GM18909 (cell line): ENCODE measurements at regions not wholly inside any gene's neighbourhood (a gene's known extent, or its start where the extent isn't known, plus 50 kb on each side); places are given as distances from the start of the nearest gene placed in this dataset.
"Not testable (repeated sequence)": the region's sequence is repeated elsewhere in the genome, so short reads cannot be mapped to it uniquely, and the experiment has no call there.

Source experiments
- ATAC-seq: cut with Tn5 transposase; IDR thresholded peaks from one replicate; pipeline ENCODE4 v1.9.1; 2021; ENCODE audit warnings: mild to moderate bottlenecking; ENCODE audit not compliant: unreplicated experiment, poor library complexity

DNA sequence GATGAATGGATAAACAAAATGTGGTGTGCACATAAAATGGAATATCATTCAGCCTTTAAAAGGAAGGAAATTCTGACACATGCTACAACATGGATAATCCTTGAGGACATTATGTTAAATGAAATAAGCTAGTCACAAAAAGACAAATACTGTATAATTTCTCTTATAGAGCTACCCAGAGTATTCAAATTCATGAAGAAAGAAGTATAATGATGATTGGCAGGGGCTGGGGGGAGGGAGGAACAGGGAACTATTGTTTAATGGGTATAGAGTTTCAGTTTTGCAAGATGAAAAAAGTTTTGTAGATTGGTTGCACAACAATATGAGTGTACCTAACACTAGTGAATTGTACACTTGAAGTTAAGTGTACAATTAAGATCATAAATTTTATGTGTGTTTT lies 153.9 kb upstream of the STK26 start:
- ATAC-seq: no peak

DNA sequence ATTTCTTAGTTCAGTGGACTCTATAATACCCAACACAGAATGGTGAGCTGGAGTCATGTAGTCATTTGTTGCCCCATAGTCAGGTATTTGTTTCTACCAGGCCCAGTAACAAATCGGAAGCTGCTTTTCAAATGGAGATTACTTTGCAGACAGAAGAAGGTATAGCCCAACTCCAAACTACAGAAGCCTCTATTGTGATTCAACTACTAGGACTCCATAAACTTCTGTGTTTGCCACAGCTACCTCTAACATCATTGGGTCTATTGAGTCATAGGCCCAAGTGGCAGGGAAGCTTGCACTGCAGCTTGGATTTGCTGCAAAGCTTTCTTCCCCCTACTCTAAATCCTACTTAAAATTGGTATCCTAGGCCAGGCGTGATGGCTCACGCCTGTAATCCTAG lies 148.8 kb upstream of the STK26 start:
- no peak for ATAC-seq

DNA sequence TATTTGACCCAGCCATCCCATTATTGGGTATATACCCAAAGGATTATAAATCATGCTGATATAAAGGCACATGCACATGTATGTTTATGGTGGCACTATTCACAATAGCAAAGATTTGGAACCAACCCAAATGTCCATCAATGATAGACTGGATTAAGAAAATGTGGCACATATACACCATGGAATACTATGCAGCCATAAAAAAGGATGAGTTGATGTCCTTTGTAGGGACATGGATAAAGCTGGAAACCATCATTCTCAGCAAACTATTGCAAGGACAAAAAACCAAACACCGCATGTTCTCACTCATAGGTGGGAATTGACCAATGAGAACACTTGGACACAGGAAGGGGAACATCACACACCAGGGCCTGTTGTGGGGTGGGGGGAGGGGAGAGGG lies 147.3 kb upstream of the STK26 start:
- not testable (repeated sequence) for ATAC-seq

DNA sequence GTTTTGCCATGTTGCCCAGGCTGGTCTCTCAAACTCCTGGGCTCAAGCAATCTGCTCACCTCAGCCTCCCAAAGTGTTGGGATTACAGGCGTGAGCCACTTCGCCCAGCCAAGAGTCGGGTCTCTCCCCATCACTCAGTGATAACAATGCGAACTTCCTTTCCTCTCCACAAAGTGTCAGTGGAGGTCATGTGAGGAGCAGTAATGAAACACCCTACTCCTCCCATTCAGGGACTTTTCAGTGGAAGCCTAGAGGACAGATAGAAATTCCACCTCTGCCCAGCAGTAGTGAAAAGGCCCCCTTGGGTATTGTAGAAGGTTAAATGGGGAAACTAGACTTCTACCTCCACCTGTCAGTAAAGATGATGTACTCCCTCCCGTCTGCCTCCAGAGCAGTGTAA lies 141.9 kb upstream of the STK26 start:
- no peak for ATAC-seq

DNA sequence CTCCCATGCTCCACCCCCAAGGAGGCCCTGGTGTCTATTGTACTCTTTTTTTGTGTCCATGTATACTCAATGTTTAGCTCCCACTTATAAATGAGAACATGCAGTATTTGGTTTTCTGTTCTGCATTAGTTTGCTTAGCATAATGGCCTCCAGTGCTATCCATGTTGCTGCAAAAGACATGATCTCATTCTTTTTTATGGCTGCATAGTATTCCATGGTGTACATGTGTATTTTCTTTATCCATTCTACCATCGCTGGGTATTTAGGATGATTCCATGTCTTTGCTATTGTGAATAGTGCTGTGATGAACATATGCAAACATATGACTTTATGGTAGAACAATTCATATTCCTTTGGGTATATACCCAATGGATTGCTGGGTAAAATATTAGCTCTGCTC lies 138.1 kb upstream of the STK26 start:
- not testable (repeated sequence) for ATAC-seq

DNA sequence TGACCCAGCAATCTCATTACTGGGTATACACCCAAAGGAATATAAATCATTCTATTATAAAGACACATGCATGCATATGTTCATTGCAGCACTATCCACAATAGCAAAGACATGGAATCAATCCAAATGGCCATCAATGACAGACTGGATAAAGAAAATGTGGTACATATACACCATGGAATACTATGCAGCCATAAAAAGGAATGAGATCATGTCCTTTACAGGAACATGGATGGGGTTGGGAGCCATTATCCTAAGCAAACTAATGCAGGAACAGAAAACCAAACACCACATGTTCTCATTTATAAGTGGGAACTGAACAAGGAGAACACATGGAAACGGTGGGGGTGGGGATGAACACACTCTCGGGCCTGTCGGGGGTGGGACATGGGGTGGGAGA lies 129.2 kb upstream of the STK26 start:
- ATAC-seq: not testable (repeated sequence)

DNA sequence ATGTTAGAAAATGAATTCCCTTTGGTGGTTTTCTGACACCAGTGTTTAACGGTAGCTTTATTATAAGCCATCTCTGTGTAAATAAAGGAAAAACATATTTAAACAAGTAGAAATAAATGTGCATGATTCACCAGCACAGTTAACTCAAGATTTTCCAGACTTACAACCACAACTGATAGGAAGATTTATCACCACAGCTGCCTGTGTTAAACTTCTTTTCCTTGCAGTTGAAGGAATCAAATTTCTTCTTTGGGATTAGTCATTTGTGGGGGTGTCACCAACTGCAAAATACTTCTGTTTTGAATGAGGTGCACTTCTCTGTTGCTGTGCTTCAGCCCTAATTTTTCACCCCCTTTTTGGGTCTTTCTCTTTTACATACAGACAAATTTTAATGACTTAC lies 128.1 kb upstream of the STK26 start:
- ATAC-seq: no peak

DNA sequence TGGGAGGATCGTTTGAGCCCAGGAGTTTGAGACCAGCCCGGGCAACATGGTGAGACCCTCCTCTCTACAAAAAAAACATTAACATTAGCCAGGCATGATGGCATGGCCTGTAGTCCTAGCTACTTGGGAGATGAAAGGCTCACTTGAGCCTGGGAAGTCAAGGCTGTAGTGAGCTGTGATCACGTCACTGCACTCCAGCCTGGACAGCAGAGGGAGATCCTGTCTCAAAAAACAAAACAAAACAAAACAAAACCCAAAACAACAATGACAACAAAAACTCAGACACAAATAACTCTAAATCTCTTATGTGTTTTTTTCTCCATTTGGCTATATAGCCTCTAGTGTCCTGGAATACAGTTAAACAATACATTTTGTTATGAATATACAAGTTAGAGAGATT lies 127.3 kb upstream of the STK26 start:
- no peak for ATAC-seq

DNA sequence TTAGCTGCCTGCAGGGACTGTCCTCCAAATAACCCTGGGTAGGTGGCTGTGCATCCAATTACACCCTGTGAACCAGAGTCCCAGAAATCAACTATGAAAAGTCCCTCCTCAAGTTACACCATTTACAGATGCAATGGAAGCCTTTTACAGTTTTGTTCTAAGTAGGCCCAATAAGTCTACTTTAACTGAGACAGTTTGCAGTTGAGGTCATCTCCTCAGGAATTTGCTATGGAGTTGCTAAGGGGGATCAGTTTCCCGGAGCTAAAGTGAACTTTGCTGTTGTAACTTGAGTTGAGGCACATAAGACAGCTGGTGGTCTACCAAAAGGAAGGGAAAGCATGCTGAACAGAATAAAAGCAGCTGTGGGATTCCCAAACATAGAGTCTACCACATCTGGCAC lies 121.6 kb upstream of the STK26 start:
- ATAC-seq: no peak

DNA sequence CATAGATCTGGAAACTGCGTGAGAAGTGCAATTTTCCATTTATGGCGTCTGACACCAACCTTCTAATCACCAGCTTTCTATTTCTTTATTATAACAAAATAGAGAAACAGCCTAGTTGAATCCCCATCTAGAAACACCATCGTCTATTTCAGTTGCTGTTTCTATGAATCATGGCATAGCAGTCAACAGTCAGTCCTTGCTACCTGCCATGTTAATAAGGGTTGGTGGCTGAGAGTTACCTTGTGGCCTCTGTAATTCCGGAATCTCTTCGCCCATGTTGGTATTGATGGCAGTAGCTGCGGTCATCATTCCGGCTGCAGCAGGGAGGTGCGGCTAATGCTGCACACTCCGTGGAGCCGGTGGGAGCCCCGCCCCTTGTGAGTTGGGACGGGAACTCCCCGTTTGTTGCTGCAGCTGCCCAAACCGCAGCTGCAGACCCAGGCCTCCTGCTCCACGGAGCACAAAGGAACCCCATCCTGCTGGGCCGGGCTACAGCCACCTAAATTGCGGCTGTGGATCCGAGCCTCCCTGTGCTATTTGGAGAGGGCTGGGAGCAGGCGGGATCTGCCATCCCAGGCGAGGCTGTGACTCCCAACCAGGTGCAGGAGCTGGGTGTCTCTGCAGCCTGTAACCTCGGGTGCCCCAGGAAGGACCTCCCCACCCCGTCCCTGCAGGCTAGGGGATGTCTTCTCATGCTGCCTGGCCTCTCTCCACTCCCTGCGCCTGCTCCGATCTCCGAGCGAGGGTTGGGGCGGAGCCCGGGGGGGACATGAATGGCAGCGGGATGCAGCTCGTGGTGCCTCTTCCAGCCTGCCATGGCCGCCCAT lies 115.4 kb upstream of the STK26 start:
- ATAC-seq: no peak

DNA sequence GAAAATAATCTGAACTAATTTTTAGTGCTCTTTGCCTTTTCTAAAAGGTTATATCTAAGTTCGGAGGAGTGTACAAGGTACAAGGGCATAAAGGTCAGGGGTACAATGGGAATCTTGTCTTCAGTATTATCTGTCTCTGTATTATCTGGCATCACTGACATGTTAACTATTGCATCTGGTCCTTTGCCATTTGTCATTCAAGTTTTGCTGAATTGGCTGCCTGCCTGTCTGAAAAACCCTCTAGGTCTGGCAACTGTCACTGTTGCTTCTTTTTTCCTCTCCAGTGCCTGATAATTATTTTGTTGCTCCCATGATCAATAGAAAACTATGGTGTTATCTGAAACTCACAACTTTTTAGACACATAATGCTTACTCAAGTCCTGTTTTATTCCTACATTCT lies 112.5 kb upstream of the STK26 start:
- no peak for ATAC-seq

DNA sequence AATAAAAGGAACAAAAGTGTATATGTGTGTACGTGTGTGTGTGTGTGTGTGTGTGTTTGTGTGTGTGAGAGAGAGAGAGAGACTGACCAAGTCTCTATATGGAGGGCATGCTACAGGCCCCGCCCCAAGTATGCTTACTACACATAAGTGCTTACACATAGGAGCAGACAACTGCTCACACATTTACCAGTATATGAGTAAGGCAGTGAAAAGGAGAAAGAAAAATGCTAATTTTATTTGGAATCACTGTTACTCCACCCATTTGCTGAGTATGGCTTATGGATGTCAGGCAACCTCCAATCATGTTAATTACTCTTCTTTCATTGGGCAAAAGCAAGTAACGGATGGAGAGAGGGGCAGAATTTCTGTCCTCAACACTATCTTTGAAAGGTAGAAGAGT lies 107.6 kb upstream of the STK26 start:
- no peak for ATAC-seq

DNA sequence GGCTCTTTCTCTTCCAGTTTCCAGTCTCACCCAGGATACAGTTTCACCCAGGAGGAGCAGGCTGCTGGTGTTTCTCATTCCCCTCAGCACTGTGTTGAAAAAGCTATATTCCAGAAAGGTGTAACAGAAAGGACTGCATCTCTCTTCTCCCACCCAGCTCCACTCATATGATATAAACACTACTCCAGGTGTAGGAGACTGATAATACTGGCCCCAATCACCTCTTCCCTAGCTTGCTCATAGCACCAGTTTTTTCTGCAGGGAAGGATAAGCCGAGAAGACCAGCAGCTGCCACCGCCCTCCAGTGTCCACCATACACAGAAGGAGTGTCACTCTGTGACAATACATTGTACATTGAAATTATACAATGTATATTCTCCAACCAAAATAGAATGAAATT lies 105.5 kb upstream of the STK26 start:
- no peak for ATAC-seq

DNA sequence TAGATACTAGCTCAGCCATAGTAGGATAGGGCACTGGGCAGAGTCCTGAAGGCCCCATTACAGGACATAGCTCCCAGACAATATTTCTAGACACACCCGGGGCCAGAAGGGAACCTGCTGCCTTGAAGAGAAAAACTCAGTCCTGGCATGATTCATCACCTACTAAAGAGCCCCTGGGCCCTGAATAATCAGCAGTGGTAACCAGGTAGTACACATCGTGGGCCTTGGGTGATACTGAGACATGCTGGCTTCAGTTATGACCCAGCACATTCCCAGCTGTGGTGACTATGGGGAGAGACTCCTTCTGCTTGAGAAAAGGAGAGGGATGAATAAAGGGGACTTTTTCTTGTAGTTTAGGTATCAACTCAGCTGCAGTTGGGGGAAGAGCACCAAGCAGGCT lies 104.3 kb upstream of the STK26 start:
- no peak for ATAC-seq

DNA sequence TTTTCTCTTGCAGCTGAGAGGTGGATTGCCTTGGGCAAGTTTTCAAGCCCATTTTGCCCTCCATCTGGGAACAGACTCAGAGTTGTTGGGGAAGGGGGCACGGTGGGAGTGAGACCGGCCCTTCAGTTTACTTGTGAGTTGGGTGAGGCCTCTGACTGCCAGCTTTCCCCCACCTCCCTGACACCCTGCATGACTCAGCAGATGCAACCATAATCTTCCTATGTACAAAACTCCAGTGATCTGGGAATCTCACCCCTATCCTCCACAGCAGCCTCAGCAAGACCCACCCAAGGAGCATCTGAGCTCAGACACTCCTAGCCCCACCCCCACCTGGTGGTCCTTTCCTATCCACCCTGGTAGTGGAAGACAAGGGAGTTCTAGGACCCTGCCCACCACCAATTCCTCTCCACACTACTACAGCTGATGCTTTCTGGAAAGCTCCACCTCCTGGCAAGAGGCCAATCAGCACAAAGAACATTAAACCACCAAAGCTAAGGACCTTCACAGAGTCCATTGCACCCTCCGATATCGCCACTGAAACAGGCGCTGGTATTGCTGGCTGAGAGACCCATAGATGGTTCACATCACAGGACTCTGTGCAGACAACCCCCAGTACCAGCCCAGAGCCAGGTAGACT lies 99.4 kb upstream of the STK26 start:
- no peak for ATAC-seq

DNA sequence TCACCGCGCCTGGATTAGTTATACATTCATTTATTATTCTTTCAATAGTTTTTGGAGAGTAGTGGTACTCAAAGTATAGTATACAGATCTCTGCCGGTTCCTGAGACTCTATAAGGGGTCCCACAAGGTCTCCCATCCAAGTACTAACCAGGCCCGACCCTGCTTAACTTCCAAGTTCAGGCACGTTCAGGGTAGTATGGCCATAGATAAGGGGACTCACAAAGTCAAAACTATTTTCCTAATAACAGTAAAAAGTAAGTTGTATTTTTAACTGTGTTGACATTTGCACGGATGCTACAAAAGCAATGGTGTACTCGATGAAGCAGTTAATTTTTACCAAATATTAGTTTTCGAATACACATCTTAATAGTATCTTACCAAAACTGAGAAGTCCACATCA lies 84.4 kb upstream of the STK26 start:
- no peak for ATAC-seq

DNA sequence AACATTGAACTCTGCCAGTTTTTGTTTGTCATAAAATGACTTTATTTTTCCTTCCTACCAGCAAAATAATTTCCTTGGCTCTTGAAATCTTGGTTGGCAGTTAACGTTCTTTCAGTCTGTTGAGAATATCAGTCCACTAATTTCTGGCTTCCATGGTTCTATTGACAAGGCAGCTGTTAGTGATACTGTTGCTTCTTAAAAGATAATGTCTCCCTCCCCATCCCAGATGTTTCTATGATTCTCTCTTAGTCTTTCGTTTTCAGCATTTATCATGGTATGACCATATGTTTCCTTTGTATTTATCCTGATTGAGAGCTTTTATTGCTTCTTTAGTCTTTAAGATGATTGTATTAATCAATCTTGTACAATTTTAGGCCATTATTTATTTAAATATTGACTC lies 81.1 kb upstream of the STK26 start:
- ATAC-seq: no peak

DNA sequence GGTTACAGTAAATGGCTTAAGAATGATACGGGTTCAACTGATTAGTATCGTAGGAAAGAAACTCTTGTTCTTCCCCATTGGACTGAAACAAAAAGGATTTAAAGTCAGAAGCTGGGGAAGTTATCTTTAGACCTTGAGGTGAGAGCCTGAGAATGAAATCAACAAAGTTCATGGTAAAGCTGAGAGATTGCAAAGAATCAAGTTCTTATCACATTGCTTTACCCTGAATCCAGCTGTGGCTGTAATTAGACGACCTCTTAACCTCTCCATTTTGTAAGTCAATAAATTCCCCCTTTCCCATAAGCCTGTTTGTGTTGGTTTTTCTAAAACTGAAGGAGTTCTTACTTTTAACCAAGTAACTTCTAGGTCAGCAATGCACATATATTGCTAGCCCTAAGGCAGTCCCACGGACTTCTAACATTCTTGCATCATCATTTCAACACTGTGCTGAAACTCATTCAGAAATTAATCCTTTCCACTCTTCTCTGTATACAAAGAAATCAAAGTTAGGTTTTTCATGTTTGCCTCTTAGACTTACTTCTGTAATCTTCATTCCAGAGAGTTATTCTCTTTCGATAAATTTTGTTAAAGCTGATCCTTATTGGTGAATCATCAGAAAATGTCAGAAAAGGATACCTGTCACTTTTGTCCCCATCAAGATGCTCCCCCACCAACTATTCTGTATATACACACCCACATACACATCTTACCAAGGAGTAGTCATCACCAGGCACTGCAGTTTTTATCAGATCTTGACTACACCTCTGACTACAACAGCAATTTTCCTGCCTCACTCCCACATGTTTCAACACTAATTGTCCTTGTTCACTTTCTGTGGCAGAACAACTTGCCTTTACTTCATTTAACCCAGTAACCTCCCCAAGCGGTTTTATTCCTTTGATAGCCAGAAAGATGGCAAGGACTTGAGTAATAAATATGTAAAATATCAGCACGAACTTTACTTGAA lies 77.9 kb upstream of the STK26 start:
- ATAC-seq: no peak

DNA sequence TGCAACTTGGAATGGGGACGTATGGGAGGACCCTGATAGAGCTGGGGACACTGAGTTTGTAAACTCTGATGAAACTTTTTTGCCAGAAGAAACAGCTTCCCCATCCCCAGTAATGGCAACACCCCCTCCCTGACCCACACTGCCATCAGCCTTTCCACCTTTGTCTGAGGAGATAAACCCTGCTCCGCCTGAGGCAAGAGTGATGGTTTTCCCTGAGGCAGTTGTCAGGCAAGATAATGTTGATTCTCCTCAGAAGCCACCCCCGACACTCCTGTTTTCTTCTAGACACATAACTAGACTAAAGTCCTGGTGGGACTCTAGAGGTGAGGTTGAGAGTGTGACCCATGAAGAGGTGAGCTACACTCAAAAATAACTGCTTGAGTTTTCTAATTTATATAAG lies 71.9 kb upstream of the STK26 start:
- ATAC-seq: no peak

DNA sequence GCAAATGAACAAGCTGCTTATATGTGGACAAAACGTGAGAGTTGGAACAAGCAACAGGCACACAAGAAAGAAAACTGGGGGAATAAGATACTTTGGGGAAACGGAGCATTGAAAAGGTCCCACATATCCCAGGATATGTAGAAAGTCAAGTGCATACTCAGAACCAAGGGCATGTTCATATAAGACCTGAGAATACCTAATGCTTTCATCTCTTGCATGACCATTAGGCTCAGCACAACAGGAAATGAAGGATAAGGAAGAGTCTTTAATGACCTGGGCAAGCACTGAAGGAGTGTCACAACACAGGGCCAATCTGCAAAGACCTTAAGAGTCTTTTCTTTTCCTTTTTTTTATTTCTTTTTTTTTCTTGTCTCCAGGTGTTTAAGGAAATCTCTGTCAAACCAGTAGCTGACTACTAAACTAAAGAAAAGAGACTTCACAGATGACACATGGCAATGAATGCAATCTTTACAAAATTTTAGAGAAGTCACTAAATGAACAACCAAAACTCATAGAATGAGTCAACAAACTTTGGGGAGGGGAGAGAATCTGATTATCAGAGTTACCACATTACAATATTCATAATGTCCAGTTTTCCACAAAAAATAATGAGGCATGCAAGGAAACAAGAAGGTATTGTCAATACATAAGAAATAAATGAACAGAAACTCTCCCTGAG lies 67.9 kb upstream of the STK26 start:
- no peak for ATAC-seq
